ENCODE measurements at regions not wholly inside any gene's neighbourhood (a gene's known extent, or its start where the extent isn't known, plus 50 kb on each side); places are given as distances from the start of the nearest gene placed in this dataset.

DNA sequence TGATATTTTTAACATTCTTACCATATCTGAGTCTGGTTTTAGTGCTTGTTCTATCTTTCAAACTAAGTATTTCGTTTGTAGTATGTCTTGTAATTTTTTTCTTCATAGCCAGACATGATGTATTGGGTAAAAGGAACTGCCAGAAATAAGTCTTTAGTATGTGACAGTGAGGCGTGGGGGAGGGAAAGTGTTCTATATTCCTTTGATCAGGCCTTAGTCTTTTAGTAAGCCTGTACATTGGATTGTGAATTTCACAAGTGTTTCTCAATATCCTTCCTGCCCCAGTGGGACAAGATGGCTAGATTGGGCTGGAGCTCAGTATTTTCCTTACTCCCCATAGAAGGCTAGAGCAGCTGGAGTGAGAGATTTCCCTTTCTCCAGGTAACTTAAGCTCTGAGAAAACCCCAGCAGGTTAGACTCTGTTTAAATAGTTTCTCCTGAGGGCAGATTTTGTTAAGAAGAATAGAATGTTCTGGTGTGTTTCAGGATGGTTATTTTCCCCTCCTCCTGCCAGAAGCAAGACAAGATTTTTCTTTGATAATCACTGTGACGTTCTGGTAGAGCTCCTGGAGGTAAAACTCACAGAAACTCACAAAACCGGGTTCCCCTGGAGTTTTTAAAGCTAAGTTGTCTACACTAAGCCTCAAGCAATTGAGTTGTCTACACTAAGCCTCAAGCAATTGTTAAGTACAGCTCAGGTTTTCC lies 140.7 kb upstream of the ARPP21 start:
- TF ChIP-seq, protein P1, sequence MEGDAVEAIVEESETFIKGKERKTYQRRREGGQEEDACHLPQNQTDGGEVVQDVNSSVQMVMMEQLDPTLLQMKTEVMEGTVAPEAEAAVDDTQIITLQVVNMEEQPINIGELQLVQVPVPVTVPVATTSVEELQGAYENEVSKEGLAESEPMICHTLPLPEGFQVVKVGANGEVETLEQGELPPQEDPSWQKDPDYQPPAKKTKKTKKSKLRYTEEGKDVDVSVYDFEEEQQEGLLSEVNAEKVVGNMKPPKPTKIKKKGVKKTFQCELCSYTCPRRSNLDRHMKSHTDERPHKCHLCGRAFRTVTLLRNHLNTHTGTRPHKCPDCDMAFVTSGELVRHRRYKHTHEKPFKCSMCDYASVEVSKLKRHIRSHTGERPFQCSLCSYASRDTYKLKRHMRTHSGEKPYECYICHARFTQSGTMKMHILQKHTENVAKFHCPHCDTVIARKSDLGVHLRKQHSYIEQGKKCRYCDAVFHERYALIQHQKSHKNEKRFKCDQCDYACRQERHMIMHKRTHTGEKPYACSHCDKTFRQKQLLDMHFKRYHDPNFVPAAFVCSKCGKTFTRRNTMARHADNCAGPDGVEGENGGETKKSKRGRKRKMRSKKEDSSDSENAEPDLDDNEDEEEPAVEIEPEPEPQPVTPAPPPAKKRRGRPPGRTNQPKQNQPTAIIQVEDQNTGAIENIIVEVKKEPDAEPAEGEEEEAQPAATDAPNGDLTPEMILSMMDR (IDR thresholded peaks at IDR 0.05) = no peak
- no peak for TF ChIP-seq POLR2A (IDR thresholded peaks at IDR 0.05)

All from esophagus squamous epithelium (tissue), 4 donors.